SH-SY5Y (cell line): ENCODE measurements at regions not wholly inside any gene's neighbourhood (a gene's known extent, or its start where the extent isn't known, plus 50 kb on each side); places are given as distances from the start of the nearest gene placed in this dataset.

Source experiments
- GATA2 ChIP-seq: IDR thresholded peaks from 2 replicates; pipeline ENCODE4 v1.6.1; 2011; ENCODE audit warnings: mild to moderate bottlenecking, low read depth, low read length
- GATA3 ChIP-seq: IDR thresholded peaks from 2 replicates; pipeline ENCODE4 v1.6.1; 2011; ENCODE audit warnings: low read depth, mild to moderate bottlenecking, low read length, moderate library complexity

- TF ChIP-seq GATA3 (no peak), GATA2 (no peak)
Observed at GRCh38 chr10:28954211-28954610, 276.9 kb downstream of the BAMBI start.
